ENCODE measurements at regions not wholly inside any gene's neighbourhood (a gene's known extent, or its start where the extent isn't known, plus 50 kb on each side); places are given as distances from the start of the nearest gene placed in this dataset.

DNA sequence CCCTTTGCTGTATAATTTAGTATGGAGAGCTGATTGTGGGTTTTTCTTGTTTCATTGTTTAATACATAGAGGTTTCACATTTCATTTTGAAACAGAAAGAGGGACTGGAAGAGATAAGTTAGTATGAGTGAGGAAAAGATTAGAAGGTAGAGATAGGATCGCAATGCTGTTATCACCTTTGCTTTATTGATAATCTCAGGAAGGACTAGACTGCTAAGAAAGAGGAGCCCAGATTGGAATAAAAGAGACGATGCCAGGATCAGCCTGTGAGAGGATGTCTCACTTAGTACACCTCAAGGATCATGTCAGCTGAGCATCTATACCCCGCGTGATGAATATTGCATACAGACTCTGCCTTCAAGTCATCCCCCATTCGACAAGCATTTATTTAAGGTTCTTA, 178.0 kb upstream of the DMAC1 start:
- ChIA-PET POLR2A (ENCODE audit: partially characterized antibody) (no interaction called here), CTCF (ENCODE audit: partially characterized antibody) (no interaction called here)
- Histone ChIP-seq H3K79me1 (ENCODE audit: low read depth, low read length) (no peaks in the 10 kb centered on the region), H3K14ac (ENCODE audit: insufficient read length) (no peak overlapping the region), H3K4me3 (ENCODE audit: extremely low read depth in 1 of 4, insufficient read depth in 2 of 4, low read depth in 3 of 4, low read length in 4 of 4) (no peak overlapping the region), H2BK15ac (ENCODE audit: low read length) (no peak overlapping the region), H3K9ac (replicated peaks in 1 of 4; ENCODE audit: extremely low read depth in 1 of 4, low read depth in 3 of 4, low read length in 3 of 4) (no peak overlapping the region), H3K23me2 (ENCODE audit: low read depth, low read length) (no peaks in the 10 kb centered on the region), H4K5ac (ENCODE audit: insufficient read length, low read depth, low read length) (no peak overlapping the region), H3K27ac (ENCODE audit: low read depth, low read length) (no peak overlapping the region), H3K27me3 (replicated peaks in 1 of 4; ENCODE audit: control insufficient read depth in 3 of 4, extremely low read depth in 1 of 4, insufficient read depth in 3 of 4, low read length in 3 of 4) (no peaks in the 10 kb centered on the region), H3K79me2 (ENCODE audit: control insufficient read depth in 1 of 2, insufficient read depth in 2 of 2, low read length in 2 of 2) (no peaks in the 10 kb centered on the region), H3K9me3 (ENCODE audit: insufficient read depth in 2 of 2, low read depth in 1 of 2, low read length in 1 of 2) (no peaks in the 10 kb centered on the region), H2BK20ac (ENCODE audit: low read length) (no peak overlapping the region), H2AFZ (ENCODE audit: low read length) (no peak overlapping the region), H2AK5ac (ENCODE audit: low read depth, low read length) (no peak overlapping the region), H3K4me2 (ENCODE audit: insufficient read depth in 1 of 2, low read depth in 2 of 2, low read length in 2 of 2) (no peak overlapping the region), H2BK5ac (ENCODE audit: low read depth, low read length) (no peak overlapping the region), H2BK12ac (ENCODE audit: low read depth, low read length) (no peak overlapping the region), H3K56ac (replicated peaks; ENCODE audit: insufficient read length, low read depth, low read length) (no peak overlapping the region), H4K91ac (replicated peaks; ENCODE audit: insufficient read length, low read length) (no peak overlapping the region), H4K20me1 (replicated peaks in 1 of 2; ENCODE audit: control insufficient read depth in 1 of 2, insufficient read depth in 2 of 2, low read length in 2 of 2) (no peaks in the 10 kb centered on the region), H3K23ac (ENCODE audit: insufficient read length) (no peak overlapping the region), H2BK120ac (replicated peaks; ENCODE audit: low read depth, low read length) (no peak overlapping the region), H3K18ac (ENCODE audit: extremely low read depth, low read length) (no peak overlapping the region), H3K4ac (replicated peaks; ENCODE audit: insufficient read length, low read depth, low read length) (no peak overlapping the region), H4K8ac (ENCODE audit: extremely low read depth, insufficient read depth, low read length) (no peak overlapping the region), H3K4me1 (replicated peaks in 1 of 4; ENCODE audit: control insufficient read depth in 3 of 4, insufficient read depth in 4 of 4, low read length in 3 of 4) (peaks cover 0 to 2% (median 0%) of the 10 kb centered on the region in 4 experiments; a peak in 1 of 7 replicates), H3K36me3 (ENCODE audit: control insufficient read depth in 2 of 4, insufficient read depth in 4 of 4, low read length in 3 of 4) (no peaks in the 10 kb centered on the region)
- FAIRE-seq (no peak), DNase-seq (ENCODE audit: low read depth in 1 of 2, low spot score in 2 of 2) (no peak)
- 91% methylated on average over 5 of the region's 5 CpGs; no CpG with 5 or more reads in 1 of the 2 experiments for WGBS, 2 experiments (ENCODE audit: extremely low coverage in 1 of 2, insufficient coverage in 1 of 2, insufficient read length in 1 of 2, insufficient replicate concordance in 2 of 2, low coverage in 1 of 2, low lambda C conversion rate in 2 of 2, missing lambda C conversion rate in 1 of 2)
- TF ChIP-seq, protein P1, sequence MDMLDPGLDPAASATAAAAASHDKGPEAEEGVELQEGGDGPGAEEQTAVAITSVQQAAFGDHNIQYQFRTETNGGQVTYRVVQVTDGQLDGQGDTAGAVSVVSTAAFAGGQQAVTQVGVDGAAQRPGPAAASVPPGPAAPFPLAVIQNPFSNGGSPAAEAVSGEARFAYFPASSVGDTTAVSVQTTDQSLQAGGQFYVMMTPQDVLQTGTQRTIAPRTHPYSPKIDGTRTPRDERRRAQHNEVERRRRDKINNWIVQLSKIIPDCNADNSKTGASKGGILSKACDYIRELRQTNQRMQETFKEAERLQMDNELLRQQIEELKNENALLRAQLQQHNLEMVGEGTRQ (IDR thresholded peaks at IDR 0.05; ENCODE audit: low read length) = no peak
- TF ChIP-seq TAF1 (IDR thresholded peaks at IDR 0.05; ENCODE audit: low read depth, low read length) (no peak), CHD2 (IDR thresholded peaks at IDR 0.05; ENCODE audit: low read length) (no peak), YY1 (IDR thresholded peaks at IDR 0.05; ENCODE audit: low read depth, low read length) (no peak), SP2 (IDR thresholded peaks at IDR 0.05; ENCODE audit: low read length) (no peak), SAP30 (IDR thresholded peaks at IDR 0.05; ENCODE audit: insufficient read depth, insufficient replicate concordance, low read length) (no peak), NANOG (IDR thresholded peaks at IDR 0.05; ENCODE audit: insufficient read depth, low read depth, low read length, poor library complexity, severe bottlenecking) (no peak), SIN3A (conservative IDR thresholded peaks at IDR 0.05 in 1 of 2, IDR thresholded peaks at IDR 0.05 in 1 of 2; ENCODE audit: low read depth in 1 of 2, low read length in 2 of 2) (no peak), CREB1 (IDR thresholded peaks at IDR 0.05) (no peak), POU5F1 (IDR thresholded peaks at IDR 0.05; ENCODE audit: low read depth, low read length) (no peak), BACH1 (IDR thresholded peaks at IDR 0.05; ENCODE audit: low read length) (no peak), EP300 (IDR thresholded peaks at IDR 0.05; ENCODE audit: borderline replicate concordance in 1 of 2, low read depth in 2 of 2, low read length in 2 of 2) (no peak)
